ENCODE measurements at regions not wholly inside any gene's neighbourhood (a gene's known extent, or its start where the extent isn't known, plus 50 kb on each side); places are given as distances from the start of the nearest gene placed in this dataset.

DNA sequence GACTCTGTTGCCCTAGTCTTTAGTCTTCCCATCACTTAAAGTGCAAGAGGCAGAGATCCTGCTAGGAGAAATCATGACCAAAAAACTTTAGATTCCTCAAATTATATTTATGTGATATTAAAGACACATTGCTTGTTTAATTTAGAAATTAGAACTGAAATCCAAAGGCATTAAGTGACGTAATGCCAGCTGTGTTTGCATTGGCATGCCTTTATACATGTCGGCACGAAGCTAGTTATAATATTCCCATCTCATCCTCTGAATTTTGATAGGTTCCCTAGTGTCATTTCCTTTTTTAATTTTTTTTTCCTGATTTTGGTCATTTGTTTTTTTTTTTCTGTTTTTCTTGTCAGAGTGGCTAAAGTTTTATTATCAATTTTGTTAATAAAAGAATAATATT is 203.5 kb upstream of the ZBTB20 start:
- ATAC-seq (ENCODE audit: low FRiP score) (no peak), DNase-seq (no peak)
- whole genome bisulfite sequencing, 2 donors = 0 to 5% methylated on average over 3 of the region's 3 CpGs
- no peaks in the 10 kb centered on the region for H3K36me3 ChIP-seq (ENCODE audit: control insufficient read depth in 1 of 2, insufficient read depth in 2 of 2, low read length in 1 of 2)
- H3K27ac ChIP-seq (ENCODE audit: low read depth in 1 of 2, low read length in 2 of 2) = no peak overlapping the region
- intact Hi-C loops (cut with DNase I) = no loop called here
- no peak overlapping the region for H3K4me3 ChIP-seq (ENCODE audit: low read length in 2 of 2)
- H3K9me3 ChIP-seq (ENCODE audit: control insufficient read depth, low read length) = no peaks in the 10 kb centered on the region
- peaks cover 0 to 2% of the 10 kb centered on the region in 2 donors for H3K4me1 ChIP-seq (ENCODE audit: control insufficient read depth in 1 of 2, insufficient read depth in 2 of 2, low read length in 2 of 2)
- no peaks in the 10 kb centered on the region for H3K27me3 ChIP-seq (ENCODE audit: control insufficient read depth in 1 of 2, insufficient read depth in 2 of 2, low read length in 1 of 2)

DNA sequence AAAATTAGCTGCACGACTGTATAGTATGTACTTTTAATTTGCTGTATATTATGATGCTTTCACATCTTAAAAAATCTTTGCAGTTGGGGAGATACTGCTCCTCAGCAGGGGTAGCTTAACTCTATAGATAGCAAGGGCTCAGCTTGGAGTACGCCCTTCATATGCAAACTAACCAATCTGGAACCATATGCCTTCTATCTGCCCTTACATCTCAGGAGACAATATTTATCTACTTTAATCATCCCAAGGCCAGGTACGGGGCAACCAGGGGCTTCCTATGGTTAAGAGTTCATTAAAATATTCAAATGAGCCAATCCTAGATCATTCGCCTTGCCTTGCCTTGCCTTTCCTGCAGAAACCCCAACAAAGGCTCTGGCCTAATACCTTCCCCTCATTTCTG is 204.1 kb upstream of the ZBTB20 start:
- no peaks in the 10 kb centered on the region for H3K9me3 ChIP-seq (ENCODE audit: control insufficient read depth, low read length)
- ATAC-seq (ENCODE audit: low FRiP score) = no peak
- WGBS, 2 donors = 85 to 87% methylated on average over 4 of the region's 4 CpGs
- no peaks in the 10 kb centered on the region for H3K36me3 ChIP-seq (ENCODE audit: control insufficient read depth in 1 of 2, insufficient read depth in 2 of 2, low read length in 1 of 2)
- no peak for DNase-seq
- H3K4me1 ChIP-seq (ENCODE audit: control insufficient read depth in 1 of 2, insufficient read depth in 2 of 2, low read length in 2 of 2) = peaks cover 0 to 2% of the 10 kb centered on the region in 2 donors
- H3K27ac ChIP-seq (ENCODE audit: low read depth in 1 of 2, low read length in 2 of 2) = no peak overlapping the region
- no peak overlapping the region for H3K4me3 ChIP-seq (ENCODE audit: low read length in 2 of 2)
- no peaks in the 10 kb centered on the region for H3K27me3 ChIP-seq (ENCODE audit: control insufficient read depth in 1 of 2, insufficient read depth in 2 of 2, low read length in 1 of 2)
- intact Hi-C loops (cut with DNase I) = no loop called here

DNA sequence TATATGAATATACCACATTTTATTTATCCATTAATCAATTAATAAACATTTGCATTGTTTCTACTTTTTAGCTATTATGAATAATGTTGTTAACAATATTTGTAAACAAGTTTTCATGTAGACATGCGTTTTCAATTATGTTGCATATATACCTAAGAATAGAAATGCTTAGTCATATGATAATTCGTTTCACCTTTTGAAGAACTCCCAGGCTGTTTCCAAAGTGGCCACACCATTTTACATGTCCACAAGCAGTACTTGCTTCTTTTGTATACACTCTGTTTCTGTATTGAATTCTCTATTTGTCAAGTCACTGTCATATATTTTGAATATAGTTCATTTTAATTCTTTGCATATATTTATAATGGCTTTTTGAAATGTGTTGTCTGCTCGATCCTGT is 206.9 kb upstream of the ZBTB20 start:
- Histone ChIP-seq H3K27ac (ENCODE audit: low read depth in 1 of 2, low read length in 2 of 2) (no peak overlapping the region), H3K4me3 (ENCODE audit: low read length in 2 of 2) (no peak overlapping the region), H3K36me3 (ENCODE audit: control insufficient read depth in 1 of 2, insufficient read depth in 2 of 2, low read length in 1 of 2) (no peaks in the 10 kb centered on the region), H3K9me3 (ENCODE audit: control insufficient read depth, low read length) (no peaks in the 10 kb centered on the region), H3K4me1 (ENCODE audit: control insufficient read depth in 1 of 2, insufficient read depth in 2 of 2, low read length in 2 of 2) (peaks cover 0 to 2% of the 10 kb centered on the region in 2 donors), H3K27me3 (ENCODE audit: control insufficient read depth in 1 of 2, insufficient read depth in 2 of 2, low read length in 1 of 2) (no peaks in the 10 kb centered on the region)
- 91 to 96% methylated on average over 3 of the region's 3 CpGs for WGBS, 2 donors
- DNase-seq = no peak
- intact Hi-C loops (cut with DNase I) = no loop called here
- no peak for ATAC-seq (ENCODE audit: low FRiP score)

DNA sequence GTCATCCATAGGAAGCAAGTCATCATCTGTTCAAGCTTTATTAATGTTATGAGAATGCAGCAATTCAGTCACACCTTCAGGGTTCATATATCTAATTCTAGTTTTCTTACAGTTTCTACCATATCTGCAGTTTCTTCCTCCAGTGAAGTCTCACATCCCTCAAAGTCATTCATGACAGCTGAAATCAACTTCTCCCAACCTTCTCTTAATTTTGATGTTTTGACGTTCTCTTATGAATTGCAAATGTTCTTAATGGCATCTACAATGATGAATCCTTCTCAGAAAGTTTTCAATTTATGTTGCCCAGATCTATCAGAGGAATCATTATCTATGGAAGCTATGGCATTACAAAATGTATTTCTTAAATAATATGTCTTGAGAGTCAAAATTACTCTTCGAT is 210.4 kb upstream of the ZBTB20 start:
- Histone ChIP-seq H3K4me1 (ENCODE audit: control insufficient read depth in 1 of 2, insufficient read depth in 2 of 2, low read length in 2 of 2) (peaks cover 1 to 6% of the 10 kb centered on the region in 2 donors), H3K4me3 (ENCODE audit: low read length in 2 of 2) (no peak overlapping the region), H3K27ac (ENCODE audit: low read depth in 1 of 2, low read length in 2 of 2) (no peak overlapping the region), H3K27me3 (ENCODE audit: control insufficient read depth in 1 of 2, insufficient read depth in 2 of 2, low read length in 1 of 2) (no peaks in the 10 kb centered on the region), H3K9me3 (ENCODE audit: control insufficient read depth, low read length) (no peaks in the 10 kb centered on the region), H3K36me3 (ENCODE audit: control insufficient read depth in 1 of 2, insufficient read depth in 2 of 2, low read length in 1 of 2) (no peaks in the 10 kb centered on the region)
- 94 to 95% methylated on average over 2 of the region's 2 CpGs for WGBS, 2 donors
- intact Hi-C loops (cut with DNase I) = no loop called here
- ATAC-seq (ENCODE audit: low FRiP score) = no peak
- DNase-seq = no peak

DNA sequence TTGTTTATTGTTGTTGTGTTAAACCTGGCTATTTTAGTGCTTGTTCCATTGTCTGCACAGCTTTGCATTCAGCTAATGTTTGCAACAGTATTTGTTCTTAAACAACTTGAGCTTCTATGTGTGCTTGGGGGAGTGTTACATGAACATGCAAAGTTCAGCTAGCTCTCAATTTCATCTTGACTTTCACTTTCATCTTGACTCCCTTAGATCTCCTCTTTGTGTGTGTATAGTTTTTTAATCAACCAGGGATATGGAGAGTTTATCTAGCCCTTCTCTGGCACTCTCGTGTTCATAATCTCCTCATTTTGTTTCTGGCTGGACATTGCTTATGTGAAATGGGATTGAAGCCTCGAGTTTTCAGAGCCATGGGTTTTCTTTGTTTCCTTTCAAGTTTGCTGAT is 212.4 kb upstream of the ZBTB20 start:
- no peak for ATAC-seq (ENCODE audit: low FRiP score)
- 3 to 8% methylated on average over 2 of the region's 2 CpGs for WGBS, 2 donors
- H3K9me3 ChIP-seq (ENCODE audit: control insufficient read depth, low read length) = no peaks in the 10 kb centered on the region
- H3K36me3 ChIP-seq (ENCODE audit: control insufficient read depth in 1 of 2, insufficient read depth in 2 of 2, low read length in 1 of 2) = no peaks in the 10 kb centered on the region
- intact Hi-C loops (cut with DNase I) = no loop called here
- no peaks in the 10 kb centered on the region for H3K27me3 ChIP-seq (ENCODE audit: control insufficient read depth in 1 of 2, insufficient read depth in 2 of 2, low read length in 1 of 2)
- peaks cover 1 to 6% of the 10 kb centered on the region in 2 donors for H3K4me1 ChIP-seq (ENCODE audit: control insufficient read depth in 1 of 2, insufficient read depth in 2 of 2, low read length in 2 of 2)
- H3K4me3 ChIP-seq (ENCODE audit: low read length in 2 of 2) = no peak overlapping the region
- no peak for DNase-seq
- H3K27ac ChIP-seq (ENCODE audit: low read depth in 1 of 2, low read length in 2 of 2) = no peak overlapping the region

DNA sequence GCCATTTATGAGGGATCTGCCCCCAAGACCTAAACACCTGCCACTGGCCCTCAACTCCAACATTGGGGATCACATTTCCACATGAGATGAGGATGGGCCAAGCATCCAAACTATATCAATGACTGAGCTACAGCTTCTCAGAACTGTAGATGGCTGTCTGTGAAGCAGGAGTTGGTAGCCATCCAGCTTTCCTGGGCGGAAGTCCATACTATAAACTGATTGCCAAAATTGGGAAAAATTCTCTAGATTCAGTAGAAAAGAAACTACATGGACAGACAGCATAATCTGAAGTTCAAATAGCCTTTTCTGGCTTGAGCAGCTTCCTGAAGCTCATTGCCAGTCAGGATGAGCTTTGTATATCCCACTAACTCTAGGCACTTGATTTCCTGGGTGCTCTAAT is 214.7 kb upstream of the ZBTB20 start:
- Histone ChIP-seq H3K9me3 (ENCODE audit: control insufficient read depth, low read length) (peaks cover 1% of the 10 kb centered on the region), H3K36me3 (ENCODE audit: control insufficient read depth in 1 of 2, insufficient read depth in 2 of 2, low read length in 1 of 2) (no peaks in the 10 kb centered on the region), H3K4me1 (ENCODE audit: control insufficient read depth in 1 of 2, insufficient read depth in 2 of 2, low read length in 2 of 2) (peaks cover 1 to 6% of the 10 kb centered on the region in 2 donors), H3K4me3 (ENCODE audit: low read length in 2 of 2) (no peak overlapping the region), H3K27me3 (ENCODE audit: control insufficient read depth in 1 of 2, insufficient read depth in 2 of 2, low read length in 1 of 2) (no peaks in the 10 kb centered on the region), H3K27ac (ENCODE audit: low read depth in 1 of 2, low read length in 2 of 2) (no peak overlapping the region)
- DNase-seq (no peak), ATAC-seq (ENCODE audit: low FRiP score) (no peak)
- intact Hi-C loops (cut with DNase I) = no loop called here
- 10 to 12% methylated on average over 1 of the region's 1 CpG for WGBS, 2 donors

DNA sequence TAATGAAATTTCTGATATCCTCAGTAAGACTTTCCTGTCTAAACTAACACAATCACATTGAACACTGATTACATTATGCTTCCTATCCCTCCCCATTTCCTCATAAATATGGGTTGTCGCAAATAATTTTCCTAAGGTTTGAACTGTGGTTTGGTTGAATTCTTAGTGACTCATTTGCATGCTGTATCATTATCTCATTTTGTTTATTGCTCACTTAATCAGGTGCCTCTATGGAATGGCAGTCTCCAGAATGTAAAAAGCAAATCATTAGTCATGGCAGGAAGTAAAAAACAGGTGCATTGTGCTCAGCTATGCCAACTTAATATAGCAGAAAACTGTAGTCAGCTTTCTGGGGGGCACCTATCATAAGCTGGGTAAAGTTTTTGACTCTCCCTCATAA is 216.0 kb upstream of the ZBTB20 start:
- Histone ChIP-seq H3K9me3 (ENCODE audit: control insufficient read depth, low read length) (peaks cover 1% of the 10 kb centered on the region), H3K27ac (ENCODE audit: low read depth in 1 of 2, low read length in 2 of 2) (no peak overlapping the region), H3K27me3 (ENCODE audit: control insufficient read depth in 1 of 2, insufficient read depth in 2 of 2, low read length in 1 of 2) (no peaks in the 10 kb centered on the region), H3K36me3 (ENCODE audit: control insufficient read depth in 1 of 2, insufficient read depth in 2 of 2, low read length in 1 of 2) (no peaks in the 10 kb centered on the region), H3K4me3 (ENCODE audit: low read length in 2 of 2) (no peak overlapping the region), H3K4me1 (ENCODE audit: control insufficient read depth in 1 of 2, insufficient read depth in 2 of 2, low read length in 2 of 2) (peaks cover 1 to 6% of the 10 kb centered on the region in 2 donors)
- intact Hi-C loops (cut with DNase I) = no loop called here
- DNase-seq (no peak), ATAC-seq (ENCODE audit: low FRiP score) (no peak)
- WGBS, 2 donors = 91 to 95% methylated on average over 1 of the region's 1 CpG

DNA sequence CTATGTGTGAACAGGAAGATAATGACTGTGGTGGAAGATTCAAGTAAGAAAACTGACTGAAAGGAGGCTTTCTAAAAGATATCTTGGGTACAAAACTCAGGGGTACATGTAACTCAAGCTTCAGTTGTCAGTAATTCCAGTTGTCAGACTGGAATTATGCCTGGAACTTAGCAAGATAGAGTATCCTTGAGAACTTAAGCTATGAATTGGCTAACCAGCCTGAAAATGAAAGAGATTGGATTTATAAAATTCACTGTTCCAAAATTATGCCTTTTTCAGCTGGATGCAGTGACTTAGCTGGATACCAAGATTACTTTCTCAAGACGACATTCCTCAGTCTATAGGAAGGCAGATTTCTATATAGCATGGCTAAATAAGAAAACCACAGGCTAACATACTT is 221.9 kb upstream of the ZBTB20 start:
- intact Hi-C loops (cut with DNase I) = no loop called here
- Histone ChIP-seq H3K27me3 (ENCODE audit: control insufficient read depth in 1 of 2, insufficient read depth in 2 of 2, low read length in 1 of 2) (no peaks in the 10 kb centered on the region), H3K27ac (ENCODE audit: low read depth in 1 of 2, low read length in 2 of 2) (no peak overlapping the region), H3K36me3 (ENCODE audit: control insufficient read depth in 1 of 2, insufficient read depth in 2 of 2, low read length in 1 of 2) (no peaks in the 10 kb centered on the region), H3K4me1 (ENCODE audit: control insufficient read depth in 1 of 2, insufficient read depth in 2 of 2, low read length in 2 of 2) (no peaks in the 10 kb centered on the region), H3K9me3 (ENCODE audit: control insufficient read depth, low read length) (peaks cover 1% of the 10 kb centered on the region), H3K4me3 (ENCODE audit: low read length in 2 of 2) (no peak overlapping the region)
- DNase-seq (no peak), ATAC-seq (ENCODE audit: low FRiP score) (no peak)
- 5 to 21% methylated on average over 1 of the region's 1 CpG for WGBS, 2 donors

DNA sequence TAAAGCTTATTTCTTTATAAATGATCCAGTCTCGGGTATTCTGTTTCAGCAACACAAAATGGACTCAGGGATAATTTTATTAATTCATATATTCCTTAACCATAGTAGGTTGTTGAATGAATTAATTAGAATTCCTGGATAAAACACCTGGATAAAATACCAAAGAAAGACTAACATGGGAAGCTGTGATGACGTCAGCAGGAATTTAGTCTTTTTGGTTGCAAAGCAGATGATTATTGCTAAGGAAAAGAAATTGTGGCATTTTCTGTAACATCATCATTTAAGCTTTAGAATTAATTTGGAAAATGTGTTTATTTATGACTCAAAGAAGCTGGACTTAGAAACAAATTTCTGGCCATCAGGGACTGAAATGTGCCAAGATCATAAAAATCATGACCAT is 228.3 kb upstream of the ZBTB20 start:
- Histone ChIP-seq H3K9me3 (ENCODE audit: control insufficient read depth, low read length) (no peaks in the 10 kb centered on the region), H3K36me3 (ENCODE audit: control insufficient read depth in 1 of 2, insufficient read depth in 2 of 2, low read length in 1 of 2) (no peaks in the 10 kb centered on the region), H3K27me3 (ENCODE audit: control insufficient read depth in 1 of 2, insufficient read depth in 2 of 2, low read length in 1 of 2) (no peaks in the 10 kb centered on the region), H3K27ac (ENCODE audit: low read depth in 1 of 2, low read length in 2 of 2) (no peak overlapping the region), H3K4me1 (ENCODE audit: control insufficient read depth in 1 of 2, insufficient read depth in 2 of 2, low read length in 2 of 2) (no peaks in the 10 kb centered on the region), H3K4me3 (ENCODE audit: low read length in 2 of 2) (no peak overlapping the region)
- intact Hi-C loops (cut with DNase I) = no loop called here
- ATAC-seq (ENCODE audit: low FRiP score) (no peak), DNase-seq (no peak)
- WGBS, 2 donors = 94 to 97% methylated on average over 2 of the region's 2 CpGs

Measured in aorta (tissue), 5 donors.